ENCODE measurements at regions not wholly inside any gene's neighbourhood (a gene's known extent, or its start where the extent isn't known, plus 50 kb on each side); places are given as distances from the start of the nearest gene placed in this dataset.

- POLR2A ChIA-PET, result no interaction called here
- H3K36me3 ChIP-seq (ENCODE audit: insufficient read depth, low read length), result no peaks in the 10 kb centered on the region
- no peaks in the 10 kb centered on the region for H3K36me3 Mint-ChIP-seq (ENCODE audit: low read depth)
- H3K27me3 ChIP-seq (ENCODE audit: control insufficient read depth in 1 of 2, insufficient read depth in 2 of 2, low read length in 2 of 2), result no peaks in the 10 kb centered on the region
- intact Hi-C loops (cut with DNase I, micrococcal nuclease), result no loop called here
- no peak overlapping the region for H3K27ac Mint-ChIP-seq
- no peak for TF ChIP-seq CTCF (IDR thresholded peaks at IDR 0.05)
- CTCF ChIA-PET, result interaction anchor here (0.6 kb wide), 1 partner anchor 1176 kb away, joined by 3 read pairs; no protein-coding TSS in a partner anchor
- no peak overlapping the region for H3K4me3 Mint-ChIP-seq
- no peaks in the 10 kb centered on the region for H3K27me3 Mint-ChIP-seq
- no peaks in the 10 kb centered on the region for H3K9me3 ChIP-seq (ENCODE audit: control insufficient read depth in 1 of 2, insufficient read depth in 1 of 2, low read length in 2 of 2)
- DNase-seq (no peak), ATAC-seq (ENCODE audit: poor library complexity) (no peak)
- no peak overlapping the region for H3K27ac ChIP-seq (ENCODE audit: low read depth in 1 of 2, low read length in 2 of 2)
- H3K4me1 Mint-ChIP-seq (ENCODE audit: low read depth), result no peaks in the 10 kb centered on the region
- H3K4me1 ChIP-seq (ENCODE audit: insufficient read depth, low read length), result no peaks in the 10 kb centered on the region
- no peak overlapping the region for H3K4me3 ChIP-seq (ENCODE audit: low read length)
- H3K9me3 Mint-ChIP-seq, result no peaks in the 10 kb centered on the region
Measured at GRCh38 chr4:17286752-17287460, 225.0 kb downstream of the QDPR start.

GRCh38 chr4:17285747-17286146, 226.1 kb downstream of the QDPR start:
- no peaks in the 10 kb centered on the region for H3K36me3 Mint-ChIP-seq (ENCODE audit: low read depth)
- CTCF ChIA-PET, result no interaction called here
- intact Hi-C loops (cut with DNase I, micrococcal nuclease), result no loop called here
- Histone ChIP-seq H3K27ac (ENCODE audit: low read depth in 1 of 2, low read length in 2 of 2) (no peak overlapping the region), H3K36me3 (ENCODE audit: insufficient read depth, low read length) (no peaks in the 10 kb centered on the region), H3K9me3 (ENCODE audit: control insufficient read depth in 1 of 2, insufficient read depth in 1 of 2, low read length in 2 of 2) (no peaks in the 10 kb centered on the region), H3K4me1 (ENCODE audit: insufficient read depth, low read length) (no peaks in the 10 kb centered on the region), H3K4me3 (ENCODE audit: low read length) (no peak overlapping the region), H3K27me3 (ENCODE audit: control insufficient read depth in 1 of 2, insufficient read depth in 2 of 2, low read length in 2 of 2) (no peaks in the 10 kb centered on the region)
- POLR2A ChIA-PET, result no interaction called here
- no peaks in the 10 kb centered on the region for H3K4me1 Mint-ChIP-seq (ENCODE audit: low read depth)
- ATAC-seq (ENCODE audit: poor library complexity), result no peak
- H3K9me3 Mint-ChIP-seq, result no peaks in the 10 kb centered on the region
- no peak for TF ChIP-seq CTCF (IDR thresholded peaks at IDR 0.05)
- no peak for DNase-seq
- H3K4me3 Mint-ChIP-seq, result no peak overlapping the region
- no peaks in the 10 kb centered on the region for H3K27me3 Mint-ChIP-seq
- H3K27ac Mint-ChIP-seq, result no peak overlapping the region

GRCh38 chr4:17284323-17285175, 227.3 kb downstream of the QDPR start:
- Mint-ChIP-seq H3K36me3 (ENCODE audit: low read depth) (no peaks in the 10 kb centered on the region), H3K27me3 (no peaks in the 10 kb centered on the region), H3K27ac (no peak overlapping the region), H3K4me1 (ENCODE audit: low read depth) (no peaks in the 10 kb centered on the region), H3K9me3 (no peaks in the 10 kb centered on the region), H3K4me3 (no peak overlapping the region)
- Histone ChIP-seq H3K27ac (ENCODE audit: low read depth in 1 of 2, low read length in 2 of 2) (no peak overlapping the region), H3K9me3 (ENCODE audit: control insufficient read depth in 1 of 2, insufficient read depth in 1 of 2, low read length in 2 of 2) (no peaks in the 10 kb centered on the region), H3K4me3 (ENCODE audit: low read length) (no peak overlapping the region), H3K4me1 (ENCODE audit: insufficient read depth, low read length) (no peaks in the 10 kb centered on the region), H3K36me3 (ENCODE audit: insufficient read depth, low read length) (no peaks in the 10 kb centered on the region), H3K27me3 (ENCODE audit: control insufficient read depth in 1 of 2, insufficient read depth in 2 of 2, low read length in 2 of 2) (no peaks in the 10 kb centered on the region)
- no peak for TF ChIP-seq CTCF (IDR thresholded peaks at IDR 0.05)
- ChIA-PET POLR2A (no interaction called here), CTCF (no interaction called here)
- intact Hi-C loops (cut with DNase I, micrococcal nuclease), result loop anchor here in 1 of 2 experiments (5.0 kb wide), 1 partner anchor 163 kb away; no protein-coding TSS in a partner anchor
- DNase-seq (no peak), ATAC-seq (ENCODE audit: poor library complexity) (no peak)

All from CD4-positive, alpha-beta T cell (primary cell).